Trophoblast cell (in vitro differentiated cells and primary cell): ENCODE measurements at regions not wholly inside any gene's neighbourhood (a gene's known extent, or its start where the extent isn't known, plus 50 kb on each side); places are given as distances from the start of the nearest gene placed in this dataset.

Experiments used
- DNase-seq, 2 donors: peaks; one replicate each; pipeline ENCODE4 v3.0.0-alpha.2; 2016
- H2AFZ ChIP-seq: 2 replicates; pipeline ENCODE4 v1.6.1; 2013; ENCODE audit warnings: low read length, moderate library complexity, mild to moderate bottlenecking; ENCODE audit not compliant: insufficient read depth, poor library complexity
- H2AK5ac ChIP-seq: 2 replicates; pipeline ENCODE4 v1.6.1; 2013; ENCODE audit warnings: mild to moderate bottlenecking, low read length
- H2BK120ac ChIP-seq: 2 replicates; pipeline ENCODE4 v1.6.1; 2013; ENCODE audit warnings: low read length, mild to moderate bottlenecking, moderate library complexity; ENCODE audit not compliant: insufficient read depth, poor library complexity
- H2BK12ac ChIP-seq: 2 replicates; pipeline ENCODE4 v1.6.1; 2013; ENCODE audit warnings: mild to moderate bottlenecking, low read length, moderate library complexity
- H2BK5ac ChIP-seq: 2 replicates; pipeline ENCODE4 v1.6.1; 2013; ENCODE audit warnings: low read length, low read depth, moderate library complexity, mild to moderate bottlenecking; ENCODE audit not compliant: poor library complexity
- H3K14ac ChIP-seq: 2 replicates; pipeline ENCODE4 v1.6.1; 2013; ENCODE audit warnings: mild to moderate bottlenecking, low read length
- H3K18ac ChIP-seq: 2 replicates; pipeline ENCODE4 v1.6.1; 2013; ENCODE audit warnings: mild to moderate bottlenecking, low read length
- H3K23ac ChIP-seq: 2 replicates; pipeline ENCODE4 v1.6.1; 2013; ENCODE audit warnings: low read length
- H3K27ac ChIP-seq: 2 replicates; pipeline ENCODE4 v1.5.1; 2013; ENCODE audit warnings: low read depth, mild to moderate bottlenecking, inconsistent platforms, low read length, moderate library complexity
- H3K27me3 ChIP-seq: 2 replicates; pipeline ENCODE4 v1.6.1; 2013; ENCODE audit warnings: inconsistent platforms, mild to moderate bottlenecking, low read length, moderate library complexity; ENCODE audit not compliant: insufficient read depth
- H3K36me3 ChIP-seq, 2 experiments: 1 replicate in 1 of 2; 2 replicates in 1 of 2; pipeline ENCODE4 v1.6.1; 2013; ENCODE audit warnings: low read length in 2 of 2, mild to moderate bottlenecking in 2 of 2, moderate library complexity in 1 of 2; ENCODE audit not compliant: insufficient read depth in 2 of 2, control insufficient read depth in 1 of 2
- H3K4ac ChIP-seq: 2 replicates; pipeline ENCODE4 v1.6.1; 2013; ENCODE audit warnings: low read depth, mild to moderate bottlenecking, low read length, moderate library complexity
- H3K4me1 ChIP-seq, 2 experiments: 1 replicate in 1 of 2; 2 replicates in 1 of 2; pipeline ENCODE4 v1.6.1; 2013; ENCODE audit warnings: low read length in 2 of 2, mild to moderate bottlenecking in 2 of 2, moderate library complexity in 1 of 2; ENCODE audit not compliant: insufficient read depth in 2 of 2, control insufficient read depth in 1 of 2
- H3K4me2 ChIP-seq: 2 replicates; pipeline ENCODE4 v1.6.1; 2013; ENCODE audit warnings: inconsistent platforms, mild to moderate bottlenecking, low read length, moderate library complexity
- H3K4me3 ChIP-seq: 2 replicates; pipeline ENCODE4 v1.5.1; 2013; ENCODE audit warnings: mild to moderate bottlenecking, low read depth, low read length, inconsistent platforms
- H3K79me1 ChIP-seq: one replicate; pipeline ENCODE4 v1.6.1; 2013; ENCODE audit warnings: low read length
- H3K79me2 ChIP-seq: 2 replicates; pipeline ENCODE4 v1.6.1; 2013; ENCODE audit warnings: low read length, mild to moderate bottlenecking; ENCODE audit not compliant: control insufficient read depth, insufficient read depth, poor library complexity
- H3K9ac ChIP-seq: 2 replicates; pipeline ENCODE4 v1.6.1; 2013; ENCODE audit warnings: mild to moderate bottlenecking, low read length
- H3K9me3 ChIP-seq: 2 replicates; pipeline ENCODE4 v1.6.1; 2013; ENCODE audit warnings: low read depth, mild to moderate bottlenecking, control low read depth, inconsistent platforms, low read length; ENCODE audit not compliant: insufficient read depth
- H4K12ac ChIP-seq: 2 replicates; pipeline ENCODE4 v1.6.1; 2013; ENCODE audit warnings: low read depth, mild to moderate bottlenecking, low read length, moderate library complexity
- H4K8ac ChIP-seq: 2 replicates; pipeline ENCODE4 v1.6.1; 2013; ENCODE audit warnings: low read depth, mild to moderate bottlenecking, low read length, moderate library complexity
- H4K91ac ChIP-seq: one replicate; pipeline ENCODE4 v1.6.1; 2013; ENCODE audit warnings: low read depth, mild to moderate bottlenecking, low read length, moderate library complexity
- WGBS: extraction: QIAGEN DNeasy Blood & Tissue Kit; methylation state at CpG from one replicate; pipeline ENCODE4 v1.1.7; 2013; ENCODE audit warnings: missing lambda C conversion rate; ENCODE audit not compliant: insufficient read length, insufficient coverage; ENCODE audit errors: extremely low coverage; 5-methylcytosine and 5-hydroxymethylcytosine counted together

GRCh38 chr7:32661929-32662328 is 166.6 kb downstream of the AVL9 start:
- Histone ChIP-seq H2BK12ac (no peak overlapping the region), H3K4me1 (no peaks in the 10 kb centered on the region), H3K4me2 (no peak overlapping the region), H3K14ac (no peak overlapping the region), H2BK120ac (no peak overlapping the region), H3K79me2 (no peaks in the 10 kb centered on the region), H3K4me3 (no peak overlapping the region), H3K4ac (no peak overlapping the region), H3K79me1 (no peaks in the 10 kb centered on the region), H2AFZ (no peak overlapping the region), H4K91ac (no peak overlapping the region), H3K18ac (no peak overlapping the region), H3K36me3 (no peaks in the 10 kb centered on the region), H2BK5ac (no peak overlapping the region), H3K27me3 (no peaks in the 10 kb centered on the region), H3K27ac (no peak overlapping the region), H3K23ac (no peak overlapping the region), H2AK5ac (no peak overlapping the region), H3K9me3 (no peaks in the 10 kb centered on the region), H4K8ac (no peak overlapping the region), H4K12ac (no peak overlapping the region), H3K9ac (no peak overlapping the region)
- no CpG with 5 or more reads among the region's 1 CpG for WGBS
- DNase-seq: no peak

GRCh38 chr7:32661501-32661900 is 166.2 kb downstream of the AVL9 start:
- Histone ChIP-seq H3K79me1 (no peaks in the 10 kb centered on the region), H3K36me3 (no peaks in the 10 kb centered on the region), H3K9me3 (no peaks in the 10 kb centered on the region), H3K4me2 (no peak overlapping the region), H4K91ac (no peak overlapping the region), H3K4me3 (no peak overlapping the region), H3K9ac (no peak overlapping the region), H2AFZ (no peak overlapping the region), H3K18ac (no peak overlapping the region), H2BK12ac (no peak overlapping the region), H3K14ac (no peak overlapping the region), H3K23ac (no peak overlapping the region), H4K8ac (no peak overlapping the region), H2BK5ac (no peak overlapping the region), H3K27ac (no peak overlapping the region), H4K12ac (no peak overlapping the region), H2AK5ac (no peak overlapping the region), H3K79me2 (no peaks in the 10 kb centered on the region), H3K4me1 (no peaks in the 10 kb centered on the region), H2BK120ac (no peak overlapping the region), H3K27me3 (no peaks in the 10 kb centered on the region), H3K4ac (no peak overlapping the region)
- no CpG with 5 or more reads among the region's 3 CpGs for WGBS
- peak; percentile 54 to 68 for DNase-seq

GRCh38 chr7:32660936-32661335 is 165.6 kb downstream of the AVL9 start:
- Histone ChIP-seq H3K9me3 (no peaks in the 10 kb centered on the region), H2BK5ac (no peak overlapping the region), H2BK120ac (no peak overlapping the region), H2AFZ (no peak overlapping the region), H3K4me3 (no peak overlapping the region), H4K91ac (no peak overlapping the region), H3K9ac (no peak overlapping the region), H3K4me2 (no peak overlapping the region), H3K79me2 (no peaks in the 10 kb centered on the region), H3K23ac (no peak overlapping the region), H3K4ac (no peak overlapping the region), H3K27me3 (no peaks in the 10 kb centered on the region), H2AK5ac (no peak overlapping the region), H3K4me1 (no peaks in the 10 kb centered on the region), H3K18ac (no peak overlapping the region), H3K79me1 (no peaks in the 10 kb centered on the region), H3K27ac (no peak overlapping the region), H3K14ac (no peak overlapping the region), H4K8ac (no peak overlapping the region), H3K36me3 (no peaks in the 10 kb centered on the region), H4K12ac (no peak overlapping the region), H2BK12ac (no peak overlapping the region)
- no peak for DNase-seq
- WGBS: no CpG with 5 or more reads among the region's 2 CpGs

- Histone ChIP-seq H2AFZ (no peak overlapping the region), H3K18ac (no peak overlapping the region), H3K23ac (no peak overlapping the region), H4K12ac (no peak overlapping the region), H3K4ac (no peak overlapping the region), H3K9ac (no peak overlapping the region), H3K4me3 (no peak overlapping the region), H4K91ac (no peak overlapping the region), H3K27ac (no peak overlapping the region), H2BK12ac (no peak overlapping the region), H3K79me1 (no peaks in the 10 kb centered on the region), H3K4me2 (no peak overlapping the region), H3K9me3 (no peaks in the 10 kb centered on the region), H3K79me2 (no peaks in the 10 kb centered on the region), H3K36me3 (no peaks in the 10 kb centered on the region), H2AK5ac (peak overlapping the region; percentile 54), H3K4me1 (no peaks in the 10 kb centered on the region), H3K14ac (no peak overlapping the region), H2BK120ac (peak overlapping the region; percentile 22), H2BK5ac (no peak overlapping the region), H4K8ac (no peak overlapping the region), H3K27me3 (no peaks in the 10 kb centered on the region)
- WGBS: no CpG with 5 or more reads among the region's 9 CpGs
- peak; percentile 42 to 74 for DNase-seq
Measured at GRCh38 chr7:32659853-32660252, 164.6 kb downstream of the AVL9 start.
